HepG2 (cell line): ENCODE measurements at regions not wholly inside any gene's neighbourhood (a gene's known extent, or its start where the extent isn't known, plus 50 kb on each side); places are given as distances from the start of the nearest gene placed in this dataset.

Experiments used
- ATAC-seq: fragments of 200-7000 bp; cut with Tn5 transposase; 3 replicates; pipeline ENCODE4 v1.9.1; 2020; ENCODE audit warnings: mild to moderate bottlenecking, moderate library complexity
- BruUV-seq: library from RNA; stranded (reverse); fragments of 400-500 nt; replicated peaks from 2 replicates; lab custom pipeline; 2021; lab: Mats Ljungman, UMichigan
- CTCF ChIA-PET: fragments of 300-600 bp; formaldehyde crosslinking; extraction: SDS; loops from one replicate; lab custom pipeline; 2021; ENCODE audit warnings: low total read pairs, inconsistent platforms, low intra/inter-chr PET ratio; lab: Yijun Ruan, JAX
- POLR2A ChIA-PET: fragments of 350-600 bp; sonication (Branson Sonifier 250); formaldehyde crosslinking; loops from one replicate; lab custom pipeline; 2020; ENCODE audit warnings: antibody characterized with exemption, inconsistent platforms; lab: Yijun Ruan, JAX
- DNase-seq: peaks from one replicate; pipeline ENCODE4 v3.0.0-alpha.2; 2015; ENCODE audit warnings: low spot score
- FAIRE-seq: peaks from 3 replicates; lab custom pipeline; 2011; peaks lifted over from hg19 to GRCh38; lab: Jason Lieb, UNC
- H2AFZ ChIP-seq: one replicate; pipeline ENCODE4 v1.6.1; 2011; ENCODE audit warnings: low read length, inconsistent platforms
- H3K27ac ChIP-seq: fragments of 300-600 bp; 3 replicates; pipeline ENCODE4 v1.8.0; 2011; ENCODE audit warnings: mixed run types, mild to moderate bottlenecking, mixed read lengths, low read length, inconsistent platforms; ENCODE audit not compliant: insufficient read depth; ENCODE audit errors: extremely low read length
- H3K27me3 ChIP-seq, 2 experiments: fragments of 200-600 bp in 1 of 2; 2 replicates in 1 of 2; 3 replicates in 1 of 2; pipeline versions ENCODE4 v1.6.0 to v1.8.0; 2011; ENCODE audit warnings: low read length in 2 of 2, mild to moderate bottlenecking in 2 of 2, moderate library complexity in 2 of 2, inconsistent platforms in 1 of 2; ENCODE audit not compliant: insufficient read depth in 2 of 2, control insufficient read depth in 1 of 2
- H3K36me3 ChIP-seq, 2 experiments: fragments of 200-600 bp in 1 of 2; replicated peaks in 1 of 2; 2 replicates in 1 of 2; 3 replicates in 1 of 2; pipeline versions ENCODE4 v1.5.1 to v1.8.0; 2011; ENCODE audit warnings: low read length in 2 of 2, inconsistent platforms in 1 of 2; ENCODE audit not compliant: insufficient read depth in 2 of 2, control insufficient read depth in 1 of 2
- H3K4me1 ChIP-seq: 2 replicates; pipeline ENCODE4 v1.5.1; 2012; ENCODE audit warnings: low read length, inconsistent platforms; ENCODE audit not compliant: insufficient read depth
- H3K4me2 ChIP-seq: 2 replicates; pipeline ENCODE4 v1.6.0; 2011; ENCODE audit warnings: low read depth, low read length, inconsistent platforms
- H3K4me3 ChIP-seq, 3 experiments: fragments of 200-600 bp in 1 of 3; sonication (generic), shearing (Covaris generic) in 1 of 3; replicated peaks in 1 of 3; 2 replicates each; pipeline ENCODE4 v1.5.1; 2011 to 2016; ENCODE audit warnings: low read length in 3 of 3, inconsistent platforms in 2 of 3, low read depth in 2 of 3, mild to moderate bottlenecking in 2 of 3, control low read depth in 1 of 3, mixed read lengths in 1 of 3; ENCODE audit not compliant: insufficient read depth in 1 of 3
- H3K79me2 ChIP-seq: one replicate; pipeline ENCODE4 v1.6.1; 2011; ENCODE audit warnings: low read length, inconsistent platforms; ENCODE audit not compliant: insufficient read depth
- H3K9ac ChIP-seq: 2 replicates; pipeline ENCODE4 v1.6.0; 2011; ENCODE audit warnings: mild to moderate bottlenecking, low read depth, low read length, inconsistent platforms; ENCODE audit not compliant: insufficient read depth
- H3K9me3 ChIP-seq: 2 replicates; pipeline ENCODE4 v1.5.1; 2012; ENCODE audit warnings: mild to moderate bottlenecking, low read length
- H4K20me1 ChIP-seq: 2 replicates; pipeline ENCODE4 v1.6.0; 2011; ENCODE audit warnings: inconsistent platforms, mild to moderate bottlenecking, low read length, moderate library complexity; ENCODE audit not compliant: insufficient read depth
- BCLAF1 ChIP-seq: fragments of 450-650 bp; IDR thresholded peaks from 2 replicates; pipeline ENCODE4 v1.6.1; 2017; ENCODE audit warnings: mild to moderate bottlenecking
- ELK4 ChIP-seq: sonication (generic); formaldehyde crosslinking; IDR thresholded peaks from 2 replicates; pipeline ENCODE4 v1.9.0; 2021; ENCODE audit warnings: missing genetic modification reagents, borderline replicate concordance
- HINFP ChIP-seq: sonication (generic); formaldehyde crosslinking; IDR thresholded peaks from 2 replicates; pipeline ENCODE4 v1.4.0; 2020; ENCODE audit warnings: low read depth, mild to moderate bottlenecking, missing genetic modification reagents
- HNRNPL ChIP-seq: fragments of 200-400 bp; formaldehyde crosslinking; IDR thresholded peaks from 2 replicates; pipeline ENCODE4 v1.6.1; 2017; ENCODE audit warnings: mild to moderate bottlenecking, low read depth, low read length
- ISL2 ChIP-seq: sonication (generic); formaldehyde crosslinking; IDR thresholded peaks from 2 replicates; pipeline ENCODE4 v1.5.0; 2020; ENCODE audit warnings: missing genetic modification reagents
- WIZ ChIP-seq: sonication (generic); formaldehyde crosslinking; IDR thresholded peaks from 2 replicates; pipeline ENCODE4 v1.5.1; 2020; ENCODE audit warnings: mild to moderate bottlenecking, missing genetic modification reagents
- XBP1 ChIP-seq: sonication (generic); formaldehyde crosslinking; IDR thresholded peaks from 2 replicates; pipeline ENCODE4 v1.5.0; 2020; ENCODE audit warnings: missing genetic modification reagents
- ZNF773 ChIP-seq: sonication (generic); formaldehyde crosslinking; IDR thresholded peaks from 2 replicates; pipeline ENCODE4 v1.4.0; 2020; ENCODE audit warnings: missing genetic modification reagents, borderline replicate concordance
- WGBS: methylation state at CpG from one replicate; pipeline ENCODE4 v1.1.6; 2017; ENCODE audit warnings: low lambda C conversion rate; 5-methylcytosine and 5-hydroxymethylcytosine counted together
- in situ Hi-C: cut with HindIII; loops from 2 replicates; pipeline ENCODE4 v1.10.0; 2017; ENCODE audit warnings: low pct_unique_long_range_greater_than_20kb; ENCODE audit not compliant: extremely low pct_ligation_motif_present
- intact Hi-C: fragments of 100-400 bp; cut with micrococcal nuclease; formaldehyde crosslinking; loops from one replicate; pipeline ENCODE4 v1.10.0; 2022; ENCODE audit not compliant: unreplicated experiment

GRCh38 chr6:149154261-149154821 lies 163.2 kb upstream of the TAB2 start:
- Histone ChIP-seq H3K36me3 (no peaks in the 10 kb centered on the region), H3K27me3 (peaks cover 0 to 21% of the 10 kb centered on the region in 2 experiments; a peak in 2 of 5 replicates), H4K20me1 (no peaks in the 10 kb centered on the region), H3K79me2 (no peaks in the 10 kb centered on the region), H3K9ac (no peak overlapping the region), H3K9me3 (no peaks in the 10 kb centered on the region), H3K4me1 (no peaks in the 10 kb centered on the region), H2AFZ (no peak overlapping the region), H3K27ac (no peak overlapping the region), H3K4me3 (no peak overlapping the region), H3K4me2 (no peak overlapping the region)
- BruUV-seq, result no TSS peak
- DNase-seq (no peak), ATAC-seq (no peak), FAIRE-seq (no peak)
- TF ChIP-seq ISL2 (CRISPR knock-in tag), result no peak
- TF ChIP-seq BCLAF1, result no peak
- no peak for TF ChIP-seq HNRNPL
- TF ChIP-seq ELK4, result no peak
- TF ChIP-seq HINFP (CRISPR knock-in tag), result no peak
- TF ChIP-seq ZNF773 (CRISPR knock-in tag), result no peak
- no peak for TF ChIP-seq XBP1 (CRISPR knock-in tag)
- TF ChIP-seq WIZ (CRISPR knock-in tag), result no peak
- ChIA-PET POLR2A (no interaction called here), CTCF (no interaction called here)
- 3% methylated on average over 1 of the region's 1 CpG for WGBS
- in situ Hi-C loops (no loop called here), intact Hi-C loops (no loop called here)
